LHCN-M2 (cell line): ENCODE measurements at regions not wholly inside any gene's neighbourhood (a gene's known extent, or its start where the extent isn't known, plus 50 kb on each side); places are given as distances from the start of the nearest gene placed in this dataset.
A peak's percentile ranks its signal among the peaks of the same experiment; 100 is the strongest.
"Not testable (repeated sequence)": the region's sequence is repeated elsewhere in the genome, so short reads cannot be mapped to it uniquely, and the experiment has no call there.

Experiments
- DNase-seq: peaks from one replicate; pipeline ENCODE4 v3.0.0-alpha.2; 2012; ENCODE audit warnings: low read depth

DNA sequence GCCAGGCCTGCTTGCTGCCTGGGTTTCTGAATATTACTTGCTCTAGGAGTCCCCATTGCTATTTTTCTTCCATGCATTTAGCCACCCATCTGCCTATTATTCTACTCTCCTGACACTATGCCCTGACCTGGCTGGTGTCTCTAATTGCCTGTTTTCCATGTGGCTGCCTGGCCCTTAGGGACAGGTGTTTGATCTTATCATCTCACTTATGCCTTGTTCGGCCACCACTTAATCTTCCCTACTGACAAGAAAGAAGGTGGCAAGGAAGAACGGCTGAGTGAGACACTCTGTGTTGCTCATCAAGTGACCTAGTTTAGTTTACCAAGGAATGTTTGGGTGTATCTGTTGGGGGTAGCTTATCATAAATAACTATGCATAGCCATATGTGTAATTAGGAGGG lies 50.4 kb upstream of the RAPH1 start:
- DNase-seq, result no peak

DNA sequence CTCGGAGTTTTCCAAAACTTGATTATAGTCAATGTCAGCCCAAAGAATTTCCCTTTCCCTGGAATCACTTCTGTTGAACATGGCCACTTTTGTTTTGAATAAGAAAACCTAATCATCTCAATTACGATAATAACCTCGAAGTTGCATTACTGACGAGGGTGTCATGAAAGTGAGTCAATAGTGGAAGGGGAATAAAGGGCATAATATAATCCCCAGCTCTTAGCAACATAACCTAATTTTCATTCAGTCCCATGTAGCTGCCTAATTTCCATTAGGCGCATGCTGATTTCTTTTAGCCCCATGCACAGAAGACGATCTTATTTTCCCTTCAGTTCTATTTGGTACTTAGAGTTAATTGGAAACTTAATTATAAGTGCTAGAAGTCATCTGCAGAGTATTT lies 51.1 kb upstream of the RAPH1 start:
- DNase-seq, result no peak

DNA sequence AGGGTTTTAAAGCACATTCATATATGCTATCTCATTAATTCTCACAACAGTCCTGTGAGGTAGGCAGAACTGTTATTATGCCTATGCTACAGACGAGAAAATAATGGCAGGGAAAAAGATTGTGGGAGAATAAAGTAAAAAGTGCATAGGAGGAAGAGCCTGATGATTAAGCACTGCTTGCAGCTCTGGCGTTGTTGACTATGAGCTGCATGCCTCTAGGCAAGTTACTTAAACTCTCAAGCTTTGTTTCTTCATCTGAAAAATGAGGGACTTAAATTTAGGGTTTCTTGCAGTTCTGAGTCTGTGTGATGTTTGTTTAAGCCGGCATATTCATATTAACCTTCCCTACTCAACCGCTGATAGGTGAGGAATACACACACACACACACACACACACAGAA lies 51.6 kb upstream of the RAPH1 start:
- no peak for DNase-seq

DNA sequence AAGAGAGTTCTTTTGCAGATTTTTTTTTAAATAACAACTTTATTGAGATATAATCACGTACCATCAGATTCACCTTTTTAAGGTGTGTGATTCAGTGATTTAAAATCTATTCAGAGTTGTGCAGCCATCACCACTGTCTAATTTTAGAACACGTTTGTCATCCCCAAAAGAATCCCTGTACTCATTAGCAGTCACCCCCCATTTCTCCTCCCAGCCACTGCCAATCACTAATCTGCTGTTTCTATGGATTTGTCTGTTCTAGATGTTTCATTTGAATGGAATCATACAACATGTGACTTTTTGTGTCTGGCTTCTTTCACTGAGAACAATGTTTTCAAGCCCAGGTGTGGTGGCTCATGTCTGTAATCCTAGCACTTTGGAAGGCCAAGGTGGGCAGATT lies 55.4 kb upstream of the RAPH1 start:
- DNase-seq, result no peak

DNA sequence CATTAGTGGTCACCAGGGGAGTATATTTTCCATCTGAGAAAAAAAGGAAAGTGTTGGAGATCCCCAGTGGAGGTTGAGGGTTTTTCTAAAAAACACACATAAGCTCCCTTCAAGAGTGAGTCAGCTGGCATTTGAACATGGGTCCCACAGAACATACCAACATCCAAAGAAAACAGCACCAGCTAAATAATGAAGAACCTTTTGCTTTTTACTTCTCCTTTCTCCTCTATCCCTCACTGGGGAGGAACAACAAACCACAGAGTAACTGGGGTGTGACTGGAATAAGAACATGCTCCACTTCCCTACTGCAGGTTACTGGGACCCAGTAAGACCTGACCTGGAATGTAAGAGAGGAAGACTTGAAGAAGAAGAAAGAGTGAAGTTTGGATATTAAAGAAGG lies 56.5 kb upstream of the RAPH1 start:
- peak; percentile 66 for DNase-seq

DNA sequence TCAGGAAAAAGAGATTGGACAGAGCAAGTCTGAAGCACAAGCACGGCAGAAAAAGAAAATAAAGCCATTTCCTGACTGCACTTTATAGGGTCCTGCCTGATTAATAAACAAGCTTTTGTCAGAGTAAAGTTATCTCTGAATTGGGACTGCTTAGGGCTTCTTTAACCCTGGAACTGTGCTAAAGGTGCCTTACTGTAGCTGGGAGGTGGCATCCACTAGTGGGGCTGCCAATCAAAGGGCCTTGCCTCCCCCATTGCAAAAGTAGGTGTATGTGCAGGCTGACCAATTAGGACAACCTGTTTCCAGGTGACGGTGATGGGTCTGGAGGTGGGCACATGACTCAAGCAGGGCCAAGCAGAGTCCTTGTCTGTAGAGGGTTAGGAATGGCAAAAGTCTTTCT lies 57.4 kb upstream of the RAPH1 start:
- no peak for DNase-seq

DNA sequence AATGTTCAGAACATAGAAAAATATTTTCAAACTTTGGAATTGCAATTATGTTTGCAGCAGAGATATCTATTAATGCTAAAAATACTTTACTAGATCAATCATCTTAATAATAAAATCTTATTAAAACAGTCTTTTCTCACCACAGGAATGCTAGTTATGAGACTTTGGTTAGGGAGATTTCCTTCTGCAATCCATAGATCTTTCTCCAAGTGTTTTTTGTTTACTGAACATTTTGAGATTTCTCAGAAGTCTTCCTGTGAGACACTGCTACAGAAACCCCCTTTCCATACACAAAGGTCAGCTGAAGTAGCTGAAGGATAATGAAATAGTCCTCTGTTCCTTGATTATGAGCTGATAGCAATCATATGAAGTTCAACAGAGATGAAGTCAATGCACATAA lies 59.4 kb upstream of the RAPH1 start:
- DNase-seq, result peak; percentile 34

DNA sequence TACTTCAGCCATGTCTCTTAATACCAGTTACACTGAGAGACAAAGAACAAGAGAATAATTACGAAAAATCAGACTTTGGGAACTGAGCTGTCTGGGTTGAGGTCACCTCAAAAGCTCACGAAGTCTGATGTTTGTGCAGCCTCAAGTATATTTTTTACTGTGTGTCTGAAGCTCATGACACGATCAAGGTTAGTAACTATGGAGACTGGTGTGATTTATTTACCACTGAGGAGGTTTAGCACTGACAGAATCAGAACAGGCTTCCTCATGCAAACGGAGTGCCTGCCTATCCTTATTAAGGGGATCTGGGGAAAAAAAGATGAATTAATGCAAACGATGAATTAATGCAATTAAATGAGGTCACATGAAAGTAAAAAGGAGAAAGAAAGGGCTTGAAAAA lies 61.1 kb upstream of the RAPH1 start:
- DNase-seq, result peak; percentile 25

DNA sequence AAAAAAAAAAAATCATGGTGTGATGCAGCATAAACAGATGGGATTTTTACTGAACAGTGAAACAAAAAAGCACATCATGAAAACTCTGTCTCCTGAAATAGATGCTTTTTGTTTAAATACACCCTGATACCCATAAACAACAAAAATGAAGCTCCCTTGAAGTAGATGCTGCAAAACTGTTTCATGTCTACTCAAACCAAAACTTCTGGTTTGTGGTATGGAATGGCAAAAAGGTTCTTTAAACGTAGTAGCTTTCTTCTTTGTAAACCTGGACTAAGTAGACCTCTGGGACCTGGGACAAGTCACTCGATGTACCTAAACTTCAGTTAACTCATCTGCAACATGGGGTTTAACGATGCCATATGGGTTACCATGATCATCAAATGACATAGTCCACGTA lies 64.4 kb upstream of the RAPH1 start:
- DNase-seq, result no peak

DNA sequence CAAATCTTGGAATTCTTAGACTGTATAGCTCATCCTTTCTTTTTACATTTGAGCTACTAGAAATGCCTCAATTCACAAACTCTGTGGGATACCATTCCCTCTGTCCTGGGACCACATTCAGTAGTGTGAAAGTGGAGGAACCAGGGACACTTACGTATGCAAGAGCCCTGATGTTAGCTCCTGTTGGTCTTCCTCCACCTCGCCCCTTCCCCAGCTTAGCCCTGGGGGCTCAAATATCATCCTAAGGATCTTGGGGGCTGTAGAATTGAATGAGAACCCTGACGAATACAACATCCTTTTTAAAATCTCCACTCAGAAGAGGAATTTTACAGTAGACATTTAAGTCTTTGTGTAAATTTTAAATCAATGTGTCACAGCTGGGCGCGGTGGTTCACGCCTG lies 65.2 kb upstream of the RAPH1 start:
- DNase-seq, result no peak

DNA sequence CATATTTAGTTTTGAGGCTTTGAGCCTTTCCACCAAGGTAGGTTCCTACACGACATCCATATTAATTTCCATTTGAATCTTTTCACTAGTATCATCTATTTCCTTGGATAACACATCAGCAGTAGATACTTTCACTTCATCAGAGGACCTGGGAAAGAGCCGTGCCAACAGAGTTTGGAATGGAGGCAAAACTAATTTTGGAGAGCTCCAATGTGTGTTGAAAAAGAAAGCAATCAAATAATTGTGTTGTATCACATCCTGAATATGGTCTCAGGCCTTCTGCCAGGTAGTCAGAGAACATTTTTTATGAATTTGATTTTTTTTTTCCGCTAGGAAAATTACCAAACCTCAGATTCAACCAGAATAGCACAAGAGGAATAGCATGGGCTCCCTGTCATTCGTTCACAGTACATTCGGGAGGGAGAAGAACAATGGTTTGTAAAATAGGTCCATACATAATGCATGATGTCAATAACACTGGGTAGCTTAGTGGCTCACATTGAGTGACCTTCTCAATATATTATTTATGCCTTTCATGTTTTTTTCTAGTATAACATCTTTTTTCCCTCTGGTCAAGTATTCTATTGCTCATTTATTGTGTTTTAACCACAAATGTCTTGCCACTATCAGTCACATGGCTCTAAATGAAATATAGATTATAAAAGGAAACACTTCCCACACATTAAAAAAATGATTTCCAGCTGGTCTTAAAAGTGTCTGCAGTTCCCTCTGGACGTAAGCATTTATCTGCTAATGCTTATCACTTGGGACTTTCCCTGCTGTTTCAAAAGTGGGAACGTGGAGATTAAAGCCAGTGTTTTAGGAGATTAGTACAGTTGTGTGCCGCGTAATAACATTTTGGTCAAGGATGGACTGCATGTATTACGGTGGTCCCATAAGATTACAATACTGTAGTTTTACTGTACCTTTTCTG lies 68.6 kb upstream of the RAPH1 start:
- DNase-seq, result no peak

DNA sequence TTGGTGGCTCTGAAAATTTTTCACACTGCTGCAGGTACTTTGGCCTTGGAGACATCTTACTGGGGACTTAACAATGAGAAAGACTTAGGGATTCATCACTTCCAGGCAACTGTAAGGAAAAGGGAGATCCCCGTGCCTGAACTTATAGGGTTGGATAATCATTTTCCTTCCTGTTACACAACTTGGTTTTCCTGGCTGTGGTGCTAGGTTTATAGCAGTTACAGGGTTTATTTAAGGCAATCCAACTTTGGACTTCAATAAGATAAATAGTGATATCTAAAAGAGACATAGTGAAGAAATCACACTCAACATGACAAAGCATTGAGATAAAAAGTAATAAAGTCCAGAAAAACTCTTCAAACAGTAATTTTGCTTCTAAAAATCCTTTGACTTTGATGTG lies 70.2 kb upstream of the RAPH1 start:
- DNase-seq, result no peak

DNA sequence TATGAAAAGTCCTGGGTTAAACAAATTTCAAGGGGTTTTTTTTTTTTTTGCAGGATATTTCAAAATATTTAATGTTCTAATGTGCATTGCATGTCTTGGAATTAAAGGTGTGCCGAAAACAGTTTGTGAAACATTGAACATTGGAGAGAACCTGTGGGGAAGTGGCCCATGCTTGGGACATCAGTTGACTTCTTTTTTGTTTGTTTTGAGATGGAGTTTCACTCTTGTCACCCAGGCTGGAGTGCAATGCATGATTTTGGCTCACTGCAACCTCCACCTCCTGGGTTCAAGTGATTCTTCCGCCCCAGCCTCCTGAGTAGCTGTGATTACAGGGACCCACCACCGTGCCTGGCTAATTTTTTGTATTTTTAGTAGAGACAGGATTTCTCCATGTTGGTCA lies 71.0 kb upstream of the RAPH1 start:
- no peak for DNase-seq

DNA sequence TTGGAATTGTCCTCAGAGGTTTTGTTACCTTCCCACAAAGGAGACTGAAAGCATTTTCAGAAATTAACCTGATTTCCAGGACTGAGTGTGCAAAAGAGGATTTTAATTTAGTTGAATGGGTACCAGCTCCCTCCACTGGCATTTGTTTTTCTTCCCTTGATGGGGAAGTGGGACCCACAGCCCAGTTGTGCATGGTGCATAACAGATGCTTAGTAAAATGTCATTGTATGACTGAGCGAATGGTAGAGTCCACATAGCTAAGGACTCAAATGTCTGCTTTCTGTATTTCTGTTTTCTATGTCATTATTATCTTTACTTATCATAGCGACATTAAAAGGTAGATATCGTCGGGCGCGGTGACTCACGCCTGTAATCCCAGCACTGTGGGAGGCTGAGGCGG lies 75.5 kb upstream of the RAPH1 start:
- DNase-seq, result no peak

DNA sequence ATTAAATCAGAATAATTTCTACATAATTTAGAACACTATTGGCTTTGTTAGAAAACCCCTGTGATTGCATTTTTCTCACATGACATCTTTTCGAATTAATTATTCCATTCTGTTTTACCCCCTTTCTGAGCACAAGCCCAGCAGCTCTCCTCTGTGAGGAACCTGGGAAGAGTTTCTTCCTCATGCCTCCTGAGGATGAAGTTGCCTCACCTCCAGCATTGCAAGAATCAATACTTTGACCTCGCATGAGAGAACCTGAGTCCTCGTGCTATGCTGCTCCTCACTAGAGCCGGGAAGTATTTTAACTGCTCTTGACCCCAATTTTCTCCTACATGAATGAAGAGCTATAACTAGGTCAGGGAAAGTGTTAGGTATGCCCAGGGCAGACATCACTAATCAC lies 77.1 kb upstream of the RAPH1 start:
- DNase-seq, result no peak

DNA sequence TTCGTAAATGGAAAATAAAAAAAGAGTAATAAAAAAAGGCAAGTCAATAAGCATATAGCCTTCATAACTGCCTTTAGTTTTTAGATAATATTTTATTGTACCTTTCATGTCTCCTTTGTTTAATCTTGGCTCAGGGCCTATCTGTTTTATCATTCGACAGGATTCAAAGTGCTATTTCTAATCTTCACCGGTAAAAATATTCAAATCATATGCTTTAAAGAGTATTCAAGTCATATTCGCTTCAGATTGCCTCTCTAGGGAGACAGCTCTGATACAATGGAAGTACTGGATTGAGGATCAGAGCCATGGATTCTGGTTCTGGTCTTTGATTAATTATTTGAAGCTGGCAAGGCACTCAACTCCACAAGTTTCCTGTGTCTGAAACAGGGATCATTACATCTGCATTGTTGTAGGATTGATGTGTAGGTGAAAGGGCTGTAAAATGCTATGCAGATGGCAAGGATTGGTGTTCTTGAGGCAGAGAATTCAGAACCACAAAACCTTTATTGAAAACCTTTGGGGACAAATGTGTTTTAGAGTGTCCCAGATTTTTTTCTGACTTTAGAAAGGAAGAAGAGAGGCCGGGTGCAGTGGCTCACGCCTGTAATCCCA lies 84.3 kb upstream of the RAPH1 start:
- DNase-seq, result no peak

DNA sequence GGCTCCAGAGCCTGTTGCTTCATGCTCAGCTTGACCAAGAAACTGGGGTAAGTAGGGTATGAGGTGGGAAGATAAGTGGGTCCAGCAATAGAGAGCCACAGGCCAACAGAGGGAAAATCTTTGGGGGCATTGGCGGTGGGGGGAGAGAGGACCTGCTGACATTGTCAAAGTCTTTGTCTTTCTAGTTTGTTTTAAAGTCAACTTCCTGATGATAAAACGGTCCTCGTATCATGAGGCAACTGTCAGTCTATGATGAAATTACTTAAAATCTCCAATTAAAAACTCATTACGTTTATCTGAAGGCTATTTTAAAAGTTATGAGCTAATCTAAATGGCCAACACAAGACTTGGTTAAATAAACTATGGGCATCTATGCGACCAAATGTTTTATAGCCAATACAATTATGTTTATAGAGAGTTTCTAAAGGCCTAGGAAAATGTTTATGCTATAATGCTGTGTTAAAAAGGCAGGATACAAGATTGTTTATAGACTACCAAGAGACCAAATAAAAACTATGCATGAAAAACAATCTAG lies 84.4 kb upstream of the CD28 start:
- DNase-seq, result no peak

DNA sequence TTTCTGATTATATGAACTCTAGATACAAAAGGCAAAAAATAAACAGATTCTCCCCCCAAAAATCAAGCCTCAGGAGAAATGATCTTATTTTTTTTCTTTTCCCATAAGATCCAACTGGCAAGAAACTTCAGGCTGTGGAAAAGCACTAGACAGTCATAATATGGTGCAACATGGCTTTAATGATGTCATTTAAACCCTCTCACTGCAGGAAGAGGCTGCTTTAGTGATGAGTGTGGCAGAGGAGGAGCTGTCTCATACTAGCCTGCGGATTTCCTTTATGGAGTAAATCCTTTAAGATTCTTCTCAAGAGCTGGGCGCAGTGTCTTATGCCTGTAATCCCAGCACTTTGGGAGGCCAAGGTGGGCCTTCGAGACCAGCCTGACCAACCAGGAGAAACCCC lies 83.3 kb upstream of the CD28 start:
- peak; percentile 93 for DNase-seq

DNA sequence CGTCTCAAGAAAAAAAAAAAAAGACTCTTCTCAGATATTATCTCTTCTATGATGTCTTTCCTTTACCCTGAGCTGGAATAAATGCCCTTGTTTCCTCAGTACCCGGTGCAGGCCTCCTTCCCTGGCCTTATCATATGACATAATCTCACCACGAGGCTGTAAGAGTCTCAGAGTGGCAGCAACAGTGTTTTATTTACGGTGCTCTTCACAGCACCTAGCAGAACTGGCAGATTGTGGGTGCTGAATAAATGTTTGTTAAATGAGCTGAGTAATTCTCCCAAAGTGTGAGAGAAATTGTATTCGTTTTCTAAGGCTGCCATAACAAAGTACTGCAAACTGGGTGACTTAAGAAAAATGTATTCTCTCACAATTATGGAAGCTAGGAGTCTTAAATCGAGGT lies 82.8 kb upstream of the CD28 start:
- DNase-seq, result peak; percentile 38

DNA sequence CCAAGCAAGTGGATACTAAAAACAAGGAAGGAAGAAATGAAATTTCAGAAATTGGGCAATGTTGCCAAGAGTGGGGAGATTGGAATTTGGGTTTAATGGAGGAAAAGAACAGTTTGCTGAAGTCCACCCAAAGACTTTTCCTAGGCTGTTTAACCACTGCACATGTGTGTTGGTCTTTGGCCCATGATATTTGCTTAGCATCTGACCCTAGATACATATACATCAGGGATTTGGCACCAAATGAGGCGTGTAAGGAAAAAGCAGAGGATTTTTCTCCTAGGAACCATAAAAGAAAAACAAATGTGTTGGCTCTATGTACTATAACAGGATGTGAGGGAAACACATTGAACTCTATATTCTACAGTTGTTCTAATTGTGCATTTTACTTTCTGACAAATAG lies 80.7 kb upstream of the CD28 start:
- DNase-seq, result no peak

DNA sequence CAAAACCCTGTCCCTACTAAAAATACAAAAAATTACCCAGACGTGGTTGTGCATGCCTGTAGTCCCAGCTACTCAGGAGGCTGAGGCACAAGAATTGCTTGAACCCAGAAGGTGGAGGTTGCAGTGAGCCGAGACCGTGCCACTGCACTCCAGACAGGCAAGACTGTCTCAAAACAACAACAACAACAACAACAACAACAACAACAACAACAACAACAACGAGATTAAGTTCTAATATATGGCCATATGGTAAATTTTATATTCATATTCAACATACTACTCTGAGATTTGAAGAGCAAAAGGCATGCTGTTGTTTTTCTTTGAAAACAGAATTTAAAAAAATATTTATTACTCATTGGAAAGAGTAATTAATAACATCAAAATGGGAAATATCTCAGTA lies 80.2 kb upstream of the CD28 start:
- not testable (repeated sequence) for DNase-seq

DNA sequence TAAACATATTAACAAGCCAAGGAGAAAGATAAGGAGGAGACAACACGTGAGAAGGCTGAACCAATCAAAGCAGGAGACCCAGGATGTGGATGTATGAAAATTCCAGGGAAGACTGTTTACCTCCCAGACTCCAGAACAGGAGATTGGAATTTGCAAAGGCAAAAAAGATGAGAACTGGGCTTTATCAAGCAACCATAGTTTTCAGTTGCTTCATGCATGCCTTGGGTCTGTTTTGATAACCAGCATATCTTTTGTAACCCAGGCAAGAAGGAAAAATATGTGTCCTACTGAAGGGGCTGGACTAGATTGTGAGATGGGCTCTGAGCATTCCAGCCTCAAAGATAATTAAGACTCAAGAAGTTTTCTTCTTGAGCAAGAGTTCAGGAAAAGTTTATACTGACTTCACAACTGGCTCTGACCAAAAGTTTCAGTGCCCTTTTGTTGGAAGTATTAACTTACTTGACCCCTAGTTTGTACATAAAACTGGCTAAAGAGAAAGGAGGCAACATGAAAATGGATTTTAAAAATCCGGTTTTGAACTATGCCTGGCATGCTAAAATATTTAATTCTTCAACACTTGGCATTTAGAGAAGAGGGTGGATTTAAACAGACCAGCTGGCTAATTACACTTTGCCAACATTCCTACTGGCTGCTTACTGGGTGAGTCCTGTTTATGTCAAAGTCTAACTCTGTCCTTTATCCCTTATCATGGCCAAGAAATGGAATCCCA lies 79.3 kb upstream of the CD28 start:
- DNase-seq, result no peak
